Nephron progenitor cell (in vitro differentiated cells): ENCODE measurements at regions not wholly inside any gene's neighbourhood (a gene's known extent, or its start where the extent isn't known, plus 50 kb on each side); places are given as distances from the start of the nearest gene placed in this dataset.

ENCODE experiments used
- DNase-seq: peaks from one replicate; pipeline ENCODE4 v3.0.0; 2021
- H3K27ac Mint-ChIP-seq: 2 replicates; pipeline ENCODE4 v1.8.0; 2021; ENCODE audit warnings: mild to moderate bottlenecking, moderate library complexity, mixed read lengths
- H3K27me3 Mint-ChIP-seq: 2 replicates; pipeline ENCODE4 v1.8.0; 2021; ENCODE audit warnings: mild to moderate bottlenecking, low read depth, mixed read lengths; ENCODE audit not compliant: poor library complexity
- H3K36me3 Mint-ChIP-seq: 2 replicates; pipeline ENCODE4 v1.8.0; 2021; ENCODE audit warnings: low read depth, mixed read lengths
- H3K4me1 Mint-ChIP-seq: 2 replicates; pipeline ENCODE4 v1.8.0; 2021; ENCODE audit warnings: mixed read lengths
- H3K4me3 Mint-ChIP-seq: 2 replicates; pipeline ENCODE4 v1.8.0; 2021; ENCODE audit warnings: mild to moderate bottlenecking, moderate library complexity, mixed read lengths
- H3K9me3 Mint-ChIP-seq: 2 replicates; pipeline ENCODE4 v1.8.0; 2021; ENCODE audit warnings: mild to moderate bottlenecking, moderate library complexity, mixed read lengths
- TF ChIP-seq, protein P1 (sequence below): fragments of 200-600 bp; sonication (generic); IDR thresholded peaks from 2 replicates; pipeline ENCODE4 v1.5.0; 2021; ENCODE audit warnings: antibody characterized with exemption

GRCh38 chr4:178993306-178993705 lies 1551.1 kb upstream of the AGA start:
- no peaks in the 10 kb centered on the region for H3K36me3 Mint-ChIP-seq
- TF ChIP-seq, protein P1, sequence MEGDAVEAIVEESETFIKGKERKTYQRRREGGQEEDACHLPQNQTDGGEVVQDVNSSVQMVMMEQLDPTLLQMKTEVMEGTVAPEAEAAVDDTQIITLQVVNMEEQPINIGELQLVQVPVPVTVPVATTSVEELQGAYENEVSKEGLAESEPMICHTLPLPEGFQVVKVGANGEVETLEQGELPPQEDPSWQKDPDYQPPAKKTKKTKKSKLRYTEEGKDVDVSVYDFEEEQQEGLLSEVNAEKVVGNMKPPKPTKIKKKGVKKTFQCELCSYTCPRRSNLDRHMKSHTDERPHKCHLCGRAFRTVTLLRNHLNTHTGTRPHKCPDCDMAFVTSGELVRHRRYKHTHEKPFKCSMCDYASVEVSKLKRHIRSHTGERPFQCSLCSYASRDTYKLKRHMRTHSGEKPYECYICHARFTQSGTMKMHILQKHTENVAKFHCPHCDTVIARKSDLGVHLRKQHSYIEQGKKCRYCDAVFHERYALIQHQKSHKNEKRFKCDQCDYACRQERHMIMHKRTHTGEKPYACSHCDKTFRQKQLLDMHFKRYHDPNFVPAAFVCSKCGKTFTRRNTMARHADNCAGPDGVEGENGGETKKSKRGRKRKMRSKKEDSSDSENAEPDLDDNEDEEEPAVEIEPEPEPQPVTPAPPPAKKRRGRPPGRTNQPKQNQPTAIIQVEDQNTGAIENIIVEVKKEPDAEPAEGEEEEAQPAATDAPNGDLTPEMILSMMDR = no peak
- no peak overlapping the region for H3K27ac Mint-ChIP-seq
- no peaks in the 10 kb centered on the region for H3K4me1 Mint-ChIP-seq
- H3K27me3 Mint-ChIP-seq = peaks cover 8% of the 10 kb centered on the region
- H3K9me3 Mint-ChIP-seq = no peaks in the 10 kb centered on the region
- no peak overlapping the region for H3K4me3 Mint-ChIP-seq
- no peak for DNase-seq

DNA sequence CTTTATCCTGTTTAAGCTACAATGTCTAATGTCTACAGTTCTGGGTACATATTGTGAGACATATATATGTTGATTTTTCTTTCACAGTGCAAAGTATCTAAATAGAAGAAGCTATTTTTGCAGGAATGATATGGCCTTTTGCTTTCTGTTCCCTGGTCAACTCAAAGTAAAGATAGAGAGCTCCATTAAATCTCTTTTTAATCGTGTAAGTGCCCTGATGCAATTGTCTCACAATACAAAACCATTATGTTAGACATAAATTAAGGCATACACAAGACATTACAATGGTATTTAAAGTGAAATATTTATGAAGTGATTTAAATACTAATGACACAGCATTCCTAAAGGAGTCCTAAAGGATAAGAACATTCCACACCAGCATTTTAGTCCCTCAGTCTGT lies 1559.7 kb upstream of the AGA start:
- no peak for DNase-seq
- H3K36me3 Mint-ChIP-seq = no peaks in the 10 kb centered on the region
- no peak overlapping the region for H3K4me3 Mint-ChIP-seq
- no peak overlapping the region for H3K27ac Mint-ChIP-seq
- TF ChIP-seq, protein P1 = no peak
- no peaks in the 10 kb centered on the region for H3K27me3 Mint-ChIP-seq
- H3K9me3 Mint-ChIP-seq = no peaks in the 10 kb centered on the region
- H3K4me1 Mint-ChIP-seq = no peaks in the 10 kb centered on the region

DNA sequence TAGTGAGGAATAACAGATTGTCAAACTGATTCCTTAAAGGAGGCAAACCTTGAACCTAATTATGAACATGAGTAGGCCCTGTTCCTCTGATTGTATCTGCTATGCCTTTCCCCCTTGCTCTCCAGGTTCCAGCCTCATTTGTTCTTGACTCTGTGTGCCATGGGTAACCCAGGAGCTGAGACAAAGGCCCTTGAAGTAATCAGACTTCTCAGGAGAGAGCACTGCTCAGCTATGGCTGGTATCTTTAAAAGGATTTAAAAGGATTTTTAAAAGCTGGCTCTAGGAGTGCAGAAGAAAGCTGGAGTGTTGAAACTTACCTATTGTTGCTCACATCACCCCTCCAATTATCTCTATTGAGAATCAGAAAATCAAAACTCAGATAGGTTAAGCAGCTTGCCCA lies 1565.5 kb upstream of the AGA start:
- no peaks in the 10 kb centered on the region for H3K27me3 Mint-ChIP-seq
- H3K9me3 Mint-ChIP-seq = no peaks in the 10 kb centered on the region
- no peaks in the 10 kb centered on the region for H3K4me1 Mint-ChIP-seq
- no peaks in the 10 kb centered on the region for H3K36me3 Mint-ChIP-seq
- no peak overlapping the region for H3K4me3 Mint-ChIP-seq
- no peak for DNase-seq
- TF ChIP-seq, protein P1 = no peak
- H3K27ac Mint-ChIP-seq = peak overlapping the region; percentile 57

DNA sequence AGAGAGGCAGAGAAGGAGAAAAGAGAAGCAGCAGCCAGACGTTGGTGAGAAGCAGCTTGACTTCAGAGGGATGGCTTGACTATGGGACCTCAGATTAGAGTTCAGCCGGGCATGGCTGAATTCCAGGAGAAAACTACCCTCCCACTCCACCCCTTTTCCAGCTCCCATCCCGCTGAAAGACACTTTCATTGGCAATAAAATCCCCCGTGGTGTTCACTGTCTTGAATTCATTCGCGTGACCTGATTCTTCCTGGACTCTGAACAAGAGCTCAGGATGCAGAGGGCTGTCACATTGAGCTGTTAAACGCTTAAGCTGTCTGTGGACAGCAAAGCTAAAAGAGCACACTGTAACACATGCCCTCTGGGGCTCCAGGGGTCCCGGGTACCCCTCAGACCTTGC lies 1575.3 kb upstream of the AGA start:
- Mint-ChIP-seq H3K9me3 (peaks cover 5% of the 10 kb centered on the region), H3K27me3 (peaks cover 4% of the 10 kb centered on the region), H3K4me3 (no peak overlapping the region), H3K36me3 (no peaks in the 10 kb centered on the region), H3K27ac (peak overlapping the region; percentile 52), H3K4me1 (no peaks in the 10 kb centered on the region)
- no peak for DNase-seq
- TF ChIP-seq, protein P1 = no peak

GRCh38 chr4:179027569-179027968 lies 1585.3 kb upstream of the AGA start:
- no peak overlapping the region for H3K27ac Mint-ChIP-seq
- no peaks in the 10 kb centered on the region for H3K4me1 Mint-ChIP-seq
- no peak overlapping the region for H3K4me3 Mint-ChIP-seq
- TF ChIP-seq, protein P1 = no peak
- no peak for DNase-seq
- no peaks in the 10 kb centered on the region for H3K27me3 Mint-ChIP-seq
- H3K9me3 Mint-ChIP-seq = peaks cover 6% of the 10 kb centered on the region
- H3K36me3 Mint-ChIP-seq = no peaks in the 10 kb centered on the region

GRCh38 chr4:179028321-179028720 lies 1586.1 kb upstream of the AGA start:
- Mint-ChIP-seq H3K4me3 (no peak overlapping the region), H3K27me3 (no peaks in the 10 kb centered on the region), H3K9me3 (peaks cover 10% of the 10 kb centered on the region), H3K4me1 (no peaks in the 10 kb centered on the region), H3K27ac (no peak overlapping the region), H3K36me3 (no peaks in the 10 kb centered on the region)
- TF ChIP-seq, protein P1 = no peak
- DNase-seq = no peak
